ENCODE measurements at regions not wholly inside any gene's neighbourhood (a gene's known extent, or its start where the extent isn't known, plus 50 kb on each side); places are given as distances from the start of the nearest gene placed in this dataset.

DNA sequence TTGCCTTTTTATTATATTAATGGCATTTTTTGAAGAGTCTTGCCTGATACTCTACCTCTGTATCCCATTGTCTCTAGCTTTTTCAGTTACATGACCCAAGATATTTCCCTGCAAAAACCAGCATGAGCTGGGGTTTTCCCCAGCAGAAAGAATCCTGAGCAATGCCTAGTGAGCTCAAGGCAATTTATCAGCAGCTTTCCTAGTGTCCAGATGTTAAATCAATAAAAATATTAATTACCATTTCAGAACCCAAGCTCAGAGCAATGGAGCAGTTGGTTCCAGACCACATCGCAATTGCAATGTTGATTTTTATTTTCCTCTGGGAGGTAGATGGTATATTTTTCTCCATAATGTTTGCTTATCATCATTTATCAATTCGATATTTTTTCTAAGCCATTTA lies 137.2 kb downstream of the RAB38 start:
- WGBS, result 83% methylated on average over 2 of the region's 2 CpGs
- no peaks in the 10 kb centered on the region for H3K36me3 ChIP-seq (ENCODE audit: control insufficient read depth in 4 of 4, insufficient read depth in 3 of 4, low read depth in 1 of 4, low read length in 3 of 4)

GRCh38 chr11:88036701-88037100 lies 138.5 kb downstream of the RAB38 start:
- Histone ChIP-seq H3K9me3 (ENCODE audit: control insufficient read depth in 4 of 4, low read length in 3 of 4) (no peaks in the 10 kb centered on the region), H3K36me3 (ENCODE audit: control insufficient read depth in 4 of 4, insufficient read depth in 3 of 4, low read depth in 1 of 4, low read length in 3 of 4) (no peaks in the 10 kb centered on the region), H3K27ac (ENCODE audit: low read depth in 1 of 2, low read length in 2 of 2) (no peak overlapping the region), H3K9ac (ENCODE audit: low read depth in 1 of 2, low read length in 2 of 2) (no peak overlapping the region), H3K27me3 (ENCODE audit: control insufficient read depth in 4 of 4, insufficient read depth in 4 of 4, low read length in 3 of 4) (peaks cover 0 to 1% (median 0%) of the 10 kb centered on the region in 4 donors), H3K4me3 (ENCODE audit: low read depth in 1 of 3, low read length in 3 of 3) (no peak overlapping the region), H3K4me1 (ENCODE audit: control insufficient read depth in 4 of 4, insufficient read depth in 4 of 4, low read length in 3 of 4) (peaks cover 0 to 2% (median 0%) of the 10 kb centered on the region in 4 donors)
- no peak for DNase-seq (ENCODE audit: low spot score)
- TF ChIP-seq HNF4A (conservative IDR thresholded peaks at IDR 0.05) (no peak), ATF3 (IDR thresholded peaks at IDR 0.05) (no peak), SP1 (IDR thresholded peaks at IDR 0.05) (no peak), RXRA (IDR thresholded peaks at IDR 0.05) (no peak), EGR1 (IDR thresholded peaks at IDR 0.05; ENCODE audit: low read depth in 2 of 2) (no peak), TAF1 (conservative IDR thresholded peaks at IDR 0.05) (no peak), JUND (IDR thresholded peaks at IDR 0.05) (no peak), HNF4G (IDR thresholded peaks at IDR 0.05) (no peak), GABPA (IDR thresholded peaks at IDR 0.05 in 1 of 2, conservative IDR thresholded peaks at IDR 0.05 in 1 of 2) (no peak), FOXA2 (IDR thresholded peaks at IDR 0.05) (no peak), NR2F2 (IDR thresholded peaks at IDR 0.05) (no peak)
- TF ChIP-seq, protein P1, sequence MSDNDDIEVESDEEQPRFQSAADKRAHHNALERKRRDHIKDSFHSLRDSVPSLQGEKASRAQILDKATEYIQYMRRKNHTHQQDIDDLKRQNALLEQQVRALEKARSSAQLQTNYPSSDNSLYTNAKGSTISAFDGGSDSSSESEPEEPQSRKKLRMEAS (IDR thresholded peaks at IDR 0.05), result no peak
- TF ChIP-seq, protein P2, sequence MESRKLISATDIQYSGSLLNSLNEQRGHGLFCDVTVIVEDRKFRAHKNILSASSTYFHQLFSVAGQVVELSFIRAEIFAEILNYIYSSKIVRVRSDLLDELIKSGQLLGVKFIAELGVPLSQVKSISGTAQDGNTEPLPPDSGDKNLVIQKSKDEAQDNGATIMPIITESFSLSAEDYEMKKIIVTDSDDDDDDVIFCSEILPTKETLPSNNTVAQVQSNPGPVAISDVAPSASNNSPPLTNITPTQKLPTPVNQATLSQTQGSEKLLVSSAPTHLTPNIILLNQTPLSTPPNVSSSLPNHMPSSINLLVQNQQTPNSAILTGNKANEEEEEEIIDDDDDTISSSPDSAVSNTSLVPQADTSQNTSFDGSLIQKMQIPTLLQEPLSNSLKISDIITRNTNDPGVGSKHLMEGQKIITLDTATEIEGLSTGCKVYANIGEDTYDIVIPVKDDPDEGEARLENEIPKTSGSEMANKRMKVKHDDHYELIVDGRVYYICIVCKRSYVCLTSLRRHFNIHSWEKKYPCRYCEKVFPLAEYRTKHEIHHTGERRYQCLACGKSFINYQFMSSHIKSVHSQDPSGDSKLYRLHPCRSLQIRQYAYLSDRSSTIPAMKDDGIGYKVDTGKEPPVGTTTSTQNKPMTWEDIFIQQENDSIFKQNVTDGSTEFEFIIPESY (IDR thresholded peaks at IDR 0.05), result no peak

More for the DNA sequence above, 137.2 kb downstream of the RAB38 start:
- no peaks in the 10 kb centered on the region for H3K9me3 ChIP-seq (ENCODE audit: control insufficient read depth in 4 of 4, low read length in 3 of 4)
- DNase-seq (ENCODE audit: low spot score), result no peak
- H3K4me1 ChIP-seq (ENCODE audit: control insufficient read depth in 4 of 4, insufficient read depth in 4 of 4, low read length in 3 of 4), result peaks cover 0 to 2% (median 0%) of the 10 kb centered on the region in 4 donors
- H3K27ac ChIP-seq (ENCODE audit: low read depth in 1 of 2, low read length in 2 of 2), result no peak overlapping the region
- H3K9ac ChIP-seq (ENCODE audit: low read depth in 1 of 2, low read length in 2 of 2), result no peak overlapping the region
- no peak overlapping the region for H3K4me3 ChIP-seq (ENCODE audit: low read depth in 1 of 3, low read length in 3 of 3)
- H3K27me3 ChIP-seq (ENCODE audit: control insufficient read depth in 4 of 4, insufficient read depth in 4 of 4, low read length in 3 of 4), result peaks cover 0 to 3% (median 0%) of the 10 kb centered on the region in 4 donors
- no peak for TF ChIP-seq SP1 (IDR thresholded peaks at IDR 0.05)
- TF ChIP-seq TAF1 (conservative IDR thresholded peaks at IDR 0.05), result no peak
- TF ChIP-seq HNF4A (conservative IDR thresholded peaks at IDR 0.05), result no peak
- TF ChIP-seq RXRA (IDR thresholded peaks at IDR 0.05), result no peak
- no peak for TF ChIP-seq GABPA (IDR thresholded peaks at IDR 0.05 in 1 of 2, conservative IDR thresholded peaks at IDR 0.05 in 1 of 2)
- TF ChIP-seq CTCF (IDR thresholded peaks at IDR 0.05; ENCODE audit: low read depth, low read length, missing input control), result no peak
- TF ChIP-seq FOXA1 (IDR thresholded peaks at IDR 0.05), result no peak
- TF ChIP-seq JUND (IDR thresholded peaks at IDR 0.05), result no peak

- 75% methylated on average over 2 of the region's 2 CpGs for WGBS
Observed at GRCh38 chr11:88035271-88035670, 140.0 kb downstream of the RAB38 start.

More at GRCh38 chr11:88035271-88035670, 140.0 kb downstream of the RAB38 start:
- no peak overlapping the region for H3K9ac ChIP-seq (ENCODE audit: low read depth in 1 of 2, low read length in 2 of 2)
- H3K27ac ChIP-seq (ENCODE audit: low read depth in 1 of 2, low read length in 2 of 2), result no peak overlapping the region
- no peaks in the 10 kb centered on the region for H3K27me3 ChIP-seq (ENCODE audit: control insufficient read depth in 4 of 4, insufficient read depth in 4 of 4, low read length in 3 of 4)
- TF ChIP-seq TAF1 (conservative IDR thresholded peaks at IDR 0.05) (no peak), YY1 (IDR thresholded peaks at IDR 0.05) (no peak), JUND (IDR thresholded peaks at IDR 0.05) (no peak), RAD21 (IDR thresholded peaks at IDR 0.05) (no peak), HNF4A (conservative IDR thresholded peaks at IDR 0.05) (no peak), RXRA (IDR thresholded peaks at IDR 0.05) (no peak), HNF4G (IDR thresholded peaks at IDR 0.05) (no peak), NR2F2 (IDR thresholded peaks at IDR 0.05) (no peak), EGR1 (IDR thresholded peaks at IDR 0.05; ENCODE audit: low read depth in 2 of 2) (no peak), GABPA (IDR thresholded peaks at IDR 0.05 in 1 of 2, conservative IDR thresholded peaks at IDR 0.05 in 1 of 2) (no peak), SP1 (IDR thresholded peaks at IDR 0.05) (no peak)
- TF ChIP-seq, protein P2 (IDR thresholded peaks at IDR 0.05), result no peak
- H3K4me3 ChIP-seq (ENCODE audit: low read depth in 1 of 3, low read length in 3 of 3), result no peak overlapping the region
- DNase-seq (ENCODE audit: low spot score), result no peak
- no peaks in the 10 kb centered on the region for H3K36me3 ChIP-seq (ENCODE audit: control insufficient read depth in 4 of 4, insufficient read depth in 3 of 4, low read depth in 1 of 4, low read length in 3 of 4)
- H3K9me3 ChIP-seq (ENCODE audit: control insufficient read depth in 4 of 4, low read length in 3 of 4), result no peaks in the 10 kb centered on the region
- H3K4me1 ChIP-seq (ENCODE audit: control insufficient read depth in 4 of 4, insufficient read depth in 4 of 4, low read length in 3 of 4), result peaks cover 0 to 2% (median 0%) of the 10 kb centered on the region in 4 donors

Data from liver (tissue), 8 donors.